ENCODE measurements at regions not wholly inside any gene's neighbourhood (a gene's known extent, or its start where the extent isn't known, plus 50 kb on each side); places are given as distances from the start of the nearest gene placed in this dataset.

- peak; percentile 80 for DNase-seq
Observed at GRCh38 chr7:16046041-16046440, 359.6 kb upstream of the MEOX2 start.

- no peak for DNase-seq
Observed at GRCh38 chr7:16045296-16045695, 358.8 kb upstream of the MEOX2 start.

- DNase-seq: peak; percentile 38
Observed at GRCh38 chr7:16044645-16045044, 358.2 kb upstream of the MEOX2 start.

- no peak for DNase-seq
Observed at GRCh38 chr7:16040346-16040745, 353.9 kb upstream of the MEOX2 start.

- no peak for DNase-seq
Observed at GRCh38 chr7:16038906-16039305, 352.4 kb upstream of the MEOX2 start.

GRCh38 chr7:16035392-16035791 lies 348.9 kb upstream of the MEOX2 start:
- DNase-seq: no peak

- no peak for DNase-seq
Observed at GRCh38 chr7:16034866-16035265, 348.4 kb upstream of the MEOX2 start.

- DNase-seq: peak; percentile 64
Observed at GRCh38 chr7:16034353-16034752, 347.9 kb upstream of the MEOX2 start.

- no peak for DNase-seq
Observed at GRCh38 chr7:16033233-16033632, 346.8 kb upstream of the MEOX2 start.

- peak; percentile 47 for DNase-seq
Observed at GRCh38 chr7:16028636-16029035, 342.2 kb upstream of the MEOX2 start.

- peak; percentile 95 for DNase-seq
Observed at GRCh38 chr7:16028103-16028502, 341.6 kb upstream of the MEOX2 start.

- no peak for DNase-seq
Observed at GRCh38 chr7:16027396-16027795, 340.9 kb upstream of the MEOX2 start.

GRCh38 chr7:16026253-16027020 lies 340.0 kb upstream of the MEOX2 start:
- peak; percentile 46 for DNase-seq

- no peak for DNase-seq
Observed at GRCh38 chr7:16025696-16026095, 339.2 kb upstream of the MEOX2 start.

- no peak for DNase-seq
Observed at GRCh38 chr7:16023503-16023902, 337.0 kb upstream of the MEOX2 start.

GRCh38 chr7:16023046-16023445 lies 336.6 kb upstream of the MEOX2 start:
- no peak for DNase-seq

GRCh38 chr7:16021851-16022250 lies 335.4 kb upstream of the MEOX2 start:
- no peak for DNase-seq

GRCh38 chr7:16015981-16016380 lies 329.5 kb upstream of the MEOX2 start:
- peak; percentile 41 for DNase-seq

GRCh38 chr7:16014031-16014430 lies 327.5 kb upstream of the MEOX2 start:
- DNase-seq: peak; percentile 31

GRCh38 chr7:16007911-16008310 lies 321.4 kb upstream of the MEOX2 start:
- peak; percentile 64 for DNase-seq

- DNase-seq: no peak
Observed at GRCh38 chr7:16004702-16005101, 318.2 kb upstream of the MEOX2 start.

- DNase-seq: no peak
Observed at GRCh38 chr7:16001477-16001876, 315.0 kb upstream of the MEOX2 start.

- no peak for DNase-seq
Observed at GRCh38 chr7:15998617-15999016, 312.1 kb upstream of the MEOX2 start.

GRCh38 chr7:15995027-15995426 lies 308.5 kb upstream of the MEOX2 start:
- no peak for DNase-seq

- DNase-seq: no peak
Observed at GRCh38 chr7:15989194-15989593, 302.7 kb upstream of the MEOX2 start.

Data from fibroblast of upper back skin (primary cell).